BE2C (cell line): ENCODE measurements at regions not wholly inside any gene's neighbourhood (a gene's known extent, or its start where the extent isn't known, plus 50 kb on each side); places are given as distances from the start of the nearest gene placed in this dataset.

Source experiments
- DNase-seq: peaks from one replicate; pipeline ENCODE4 v3.0.0-alpha.2; 2020
- H3K27me3 ChIP-seq: fragments of 250-450 bp; sonication (Bioruptor Pico); 2 replicates; pipeline ENCODE4 v1.5.1; 2020; ENCODE audit warnings: mild to moderate bottlenecking
- H3K36me3 ChIP-seq: fragments of 250-450 bp; sonication (Bioruptor Pico); 2 replicates; pipeline ENCODE4 v1.5.1; 2020; ENCODE audit warnings: mild to moderate bottlenecking
- H3K4me1 ChIP-seq: fragments of 250-450 bp; sonication (Bioruptor Pico); 2 replicates; pipeline ENCODE4 v1.5.1; 2020
- H3K4me3 ChIP-seq: 2 replicates; pipeline ENCODE4 v1.5.1; 2011; ENCODE audit warnings: low read depth, low read length
- H3K9me3 ChIP-seq: fragments of 250-450 bp; sonication (Bioruptor Pico); 2 replicates; pipeline ENCODE4 v1.5.1; 2020
- TF ChIP-seq, protein P1 (sequence below): IDR thresholded peaks from 2 replicates; pipeline ENCODE4 v1.5.1; 2012; ENCODE audit warnings: mild to moderate bottlenecking, low read depth, low read length

DNA sequence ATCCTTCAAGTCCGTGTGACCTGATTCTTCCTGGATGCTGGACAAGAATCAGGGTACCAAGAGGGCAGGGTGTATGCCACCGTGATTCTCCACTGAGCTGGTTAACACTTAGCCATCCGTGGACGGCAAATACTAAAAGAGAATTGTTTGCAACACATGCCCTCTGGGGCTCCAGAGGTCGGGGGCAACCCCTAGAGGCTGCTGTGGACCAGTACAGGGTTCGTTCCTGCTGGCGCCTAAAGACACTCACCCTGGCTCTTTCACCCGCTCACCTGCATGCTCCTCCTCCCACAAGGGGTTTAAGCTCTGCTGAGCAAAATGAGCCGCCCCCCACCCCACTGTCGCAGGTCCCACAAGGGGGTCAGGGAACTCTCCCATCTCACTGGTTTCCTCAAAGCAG, 148.7 kb upstream of the ITGB1 start:
- DNase-seq: no peak
- TF ChIP-seq, protein P1, sequence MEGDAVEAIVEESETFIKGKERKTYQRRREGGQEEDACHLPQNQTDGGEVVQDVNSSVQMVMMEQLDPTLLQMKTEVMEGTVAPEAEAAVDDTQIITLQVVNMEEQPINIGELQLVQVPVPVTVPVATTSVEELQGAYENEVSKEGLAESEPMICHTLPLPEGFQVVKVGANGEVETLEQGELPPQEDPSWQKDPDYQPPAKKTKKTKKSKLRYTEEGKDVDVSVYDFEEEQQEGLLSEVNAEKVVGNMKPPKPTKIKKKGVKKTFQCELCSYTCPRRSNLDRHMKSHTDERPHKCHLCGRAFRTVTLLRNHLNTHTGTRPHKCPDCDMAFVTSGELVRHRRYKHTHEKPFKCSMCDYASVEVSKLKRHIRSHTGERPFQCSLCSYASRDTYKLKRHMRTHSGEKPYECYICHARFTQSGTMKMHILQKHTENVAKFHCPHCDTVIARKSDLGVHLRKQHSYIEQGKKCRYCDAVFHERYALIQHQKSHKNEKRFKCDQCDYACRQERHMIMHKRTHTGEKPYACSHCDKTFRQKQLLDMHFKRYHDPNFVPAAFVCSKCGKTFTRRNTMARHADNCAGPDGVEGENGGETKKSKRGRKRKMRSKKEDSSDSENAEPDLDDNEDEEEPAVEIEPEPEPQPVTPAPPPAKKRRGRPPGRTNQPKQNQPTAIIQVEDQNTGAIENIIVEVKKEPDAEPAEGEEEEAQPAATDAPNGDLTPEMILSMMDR: no peak
- Histone ChIP-seq H3K27me3 (no peaks in the 10 kb centered on the region), H3K36me3 (no peaks in the 10 kb centered on the region), H3K4me3 (no peak overlapping the region), H3K9me3 (no peaks in the 10 kb centered on the region), H3K4me1 (no peaks in the 10 kb centered on the region)

DNA sequence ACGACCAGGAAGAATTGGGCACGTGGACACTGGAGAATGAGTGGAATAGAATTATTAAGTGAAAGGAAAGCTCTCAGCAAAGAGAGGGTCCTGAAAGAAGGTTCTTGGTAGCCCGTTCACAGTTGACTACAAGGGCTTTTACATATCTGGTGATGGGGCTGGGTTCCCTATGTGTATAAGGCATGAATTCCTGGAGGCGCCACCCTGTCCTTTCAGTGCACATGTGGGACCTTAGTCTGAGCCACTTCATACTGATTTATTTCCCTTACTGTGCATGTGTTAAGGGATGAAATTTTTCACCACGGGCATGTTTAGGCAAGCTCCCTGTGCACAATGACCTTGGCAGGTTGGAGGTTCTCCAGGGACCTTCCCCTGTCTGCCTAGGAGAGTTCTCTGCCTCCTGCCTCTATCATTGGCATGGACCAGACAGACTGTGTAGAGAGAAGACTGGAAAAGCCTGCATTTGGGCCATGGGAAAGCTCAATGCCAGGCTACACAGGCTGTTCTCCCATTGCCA, 145.9 kb upstream of the ITGB1 start:
- no peak for DNase-seq
- H3K27me3 ChIP-seq: no peaks in the 10 kb centered on the region
- no peaks in the 10 kb centered on the region for H3K36me3 ChIP-seq
- no peaks in the 10 kb centered on the region for H3K9me3 ChIP-seq
- H3K4me3 ChIP-seq: no peak overlapping the region
- TF ChIP-seq, protein P1: no peak
- no peaks in the 10 kb centered on the region for H3K4me1 ChIP-seq

DNA sequence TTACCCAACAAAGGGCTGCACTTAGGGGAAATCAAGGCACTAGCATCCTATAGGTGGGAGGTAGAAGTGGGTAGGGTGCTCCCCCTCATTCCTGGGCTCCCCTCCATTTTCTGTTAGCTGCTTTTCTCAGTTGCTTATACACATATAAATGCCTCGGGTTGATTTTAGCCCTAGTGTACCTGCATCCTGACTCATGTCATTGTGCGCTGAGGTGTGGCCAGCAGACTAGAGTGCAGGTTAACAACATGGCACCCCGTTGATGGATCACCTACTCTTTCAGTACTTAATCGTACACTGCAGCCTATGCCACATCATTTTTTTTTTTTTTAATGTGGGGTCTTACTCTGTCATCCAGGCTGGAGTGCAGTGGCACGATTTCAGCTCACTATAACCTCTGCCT, 144.0 kb upstream of the ITGB1 start:
- no peaks in the 10 kb centered on the region for H3K27me3 ChIP-seq
- no peaks in the 10 kb centered on the region for H3K9me3 ChIP-seq
- no peaks in the 10 kb centered on the region for H3K4me1 ChIP-seq
- DNase-seq: no peak
- no peaks in the 10 kb centered on the region for H3K36me3 ChIP-seq
- TF ChIP-seq, protein P1: no peak
- no peak overlapping the region for H3K4me3 ChIP-seq

DNA sequence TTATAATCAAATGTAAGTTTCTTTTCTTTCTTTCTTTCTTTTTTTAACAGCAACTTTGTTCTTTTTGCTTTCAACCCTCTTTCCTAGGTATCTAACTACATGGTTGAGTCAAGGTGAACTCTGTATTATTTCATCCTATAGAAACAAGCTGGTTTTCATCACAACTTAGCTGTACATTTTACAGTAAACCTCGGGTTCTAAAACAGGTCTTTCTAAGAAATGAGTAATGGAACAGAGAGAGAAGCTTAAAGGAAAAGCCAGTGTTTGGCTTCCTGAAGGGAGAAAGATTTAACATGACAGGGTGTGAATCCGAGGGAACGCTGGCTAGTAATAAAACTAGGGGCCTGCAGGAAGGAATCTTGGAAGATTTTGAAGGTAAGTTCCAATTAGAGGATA, 143.4 kb upstream of the ITGB1 start:
- Histone ChIP-seq H3K27me3 (no peaks in the 10 kb centered on the region), H3K9me3 (no peaks in the 10 kb centered on the region), H3K4me1 (no peaks in the 10 kb centered on the region), H3K36me3 (no peaks in the 10 kb centered on the region), H3K4me3 (no peak overlapping the region)
- TF ChIP-seq, protein P1: no peak
- no peak for DNase-seq

DNA sequence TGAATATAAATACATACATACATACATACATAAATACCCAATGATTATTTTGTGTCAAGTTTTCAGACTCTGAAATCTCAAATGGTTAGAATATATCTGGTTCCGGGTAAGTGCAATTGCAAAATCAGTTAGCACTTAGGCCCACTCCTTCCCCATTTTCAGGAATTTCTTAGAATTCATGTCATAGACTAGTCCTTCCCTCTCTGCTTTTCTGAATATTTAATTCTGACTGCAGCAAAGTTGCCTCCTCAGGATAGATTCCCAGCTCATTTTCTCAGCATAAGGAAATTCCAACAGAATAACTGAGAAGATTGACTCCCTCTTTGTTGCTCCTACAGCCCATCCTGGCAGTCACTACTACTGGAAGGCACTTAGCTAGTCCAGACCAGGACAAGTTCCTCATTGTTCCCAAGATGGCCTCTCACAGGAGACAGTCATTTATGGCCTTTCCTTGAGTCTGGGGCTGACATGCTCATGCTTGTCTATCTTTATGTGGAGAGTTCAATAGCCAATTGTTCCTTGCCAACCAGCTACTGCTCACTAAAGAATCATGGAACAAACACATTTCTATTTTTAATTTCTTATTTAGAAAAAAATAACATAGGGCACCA, 142.9 kb upstream of the ITGB1 start:
- TF ChIP-seq, protein P1: no peak
- DNase-seq: no peak
- H3K4me1 ChIP-seq: no peaks in the 10 kb centered on the region
- H3K27me3 ChIP-seq: no peaks in the 10 kb centered on the region
- H3K36me3 ChIP-seq: no peaks in the 10 kb centered on the region
- no peak overlapping the region for H3K4me3 ChIP-seq
- no peaks in the 10 kb centered on the region for H3K9me3 ChIP-seq

DNA sequence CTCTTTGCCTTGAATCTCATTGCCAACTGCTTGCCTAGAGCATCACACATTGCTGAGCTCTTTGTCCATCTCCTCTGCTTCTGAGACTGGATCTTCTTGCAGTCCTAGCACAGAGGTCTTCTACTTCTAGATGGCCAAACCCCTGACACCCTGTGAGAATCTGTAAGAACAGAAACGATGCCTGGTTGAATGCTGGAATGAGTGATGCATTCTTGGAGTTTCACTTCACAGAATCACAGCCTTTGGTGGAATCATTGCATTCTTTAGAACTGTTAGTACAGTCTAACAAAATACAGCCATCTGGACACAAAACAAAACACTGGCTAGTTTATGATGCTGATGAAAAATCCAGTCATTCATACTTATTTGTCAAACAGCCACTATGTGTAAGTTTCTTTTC, 141.7 kb upstream of the ITGB1 start:
- no peak overlapping the region for H3K4me3 ChIP-seq
- DNase-seq: no peak
- H3K27me3 ChIP-seq: no peaks in the 10 kb centered on the region
- H3K4me1 ChIP-seq: no peaks in the 10 kb centered on the region
- TF ChIP-seq, protein P1: no peak
- H3K9me3 ChIP-seq: no peaks in the 10 kb centered on the region
- no peaks in the 10 kb centered on the region for H3K36me3 ChIP-seq
